ENCODE measurements at regions not wholly inside any gene's neighbourhood (a gene's known extent, or its start where the extent isn't known, plus 50 kb on each side); places are given as distances from the start of the nearest gene placed in this dataset.

DNA sequence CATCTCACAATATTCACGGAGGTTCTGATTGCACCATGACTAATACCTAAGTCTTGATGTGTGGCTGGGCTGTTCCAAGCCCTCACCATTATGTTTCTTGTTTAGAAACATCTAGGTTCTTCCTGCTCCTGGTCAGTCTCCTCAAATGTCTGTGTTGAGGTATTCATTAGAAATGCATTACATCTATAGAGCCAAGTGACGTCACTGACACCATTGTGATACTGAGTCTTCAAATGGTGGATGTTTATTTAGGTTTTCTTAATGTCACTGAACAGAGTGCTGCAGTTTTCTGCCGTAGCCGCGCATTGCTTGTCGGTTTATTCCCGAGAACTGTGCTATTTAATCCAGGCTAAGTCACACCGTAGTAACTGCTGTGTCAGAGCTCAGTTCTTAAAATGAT is 142.4 kb upstream of the SPACA7 start:
- TF ChIP-seq, protein P1, sequence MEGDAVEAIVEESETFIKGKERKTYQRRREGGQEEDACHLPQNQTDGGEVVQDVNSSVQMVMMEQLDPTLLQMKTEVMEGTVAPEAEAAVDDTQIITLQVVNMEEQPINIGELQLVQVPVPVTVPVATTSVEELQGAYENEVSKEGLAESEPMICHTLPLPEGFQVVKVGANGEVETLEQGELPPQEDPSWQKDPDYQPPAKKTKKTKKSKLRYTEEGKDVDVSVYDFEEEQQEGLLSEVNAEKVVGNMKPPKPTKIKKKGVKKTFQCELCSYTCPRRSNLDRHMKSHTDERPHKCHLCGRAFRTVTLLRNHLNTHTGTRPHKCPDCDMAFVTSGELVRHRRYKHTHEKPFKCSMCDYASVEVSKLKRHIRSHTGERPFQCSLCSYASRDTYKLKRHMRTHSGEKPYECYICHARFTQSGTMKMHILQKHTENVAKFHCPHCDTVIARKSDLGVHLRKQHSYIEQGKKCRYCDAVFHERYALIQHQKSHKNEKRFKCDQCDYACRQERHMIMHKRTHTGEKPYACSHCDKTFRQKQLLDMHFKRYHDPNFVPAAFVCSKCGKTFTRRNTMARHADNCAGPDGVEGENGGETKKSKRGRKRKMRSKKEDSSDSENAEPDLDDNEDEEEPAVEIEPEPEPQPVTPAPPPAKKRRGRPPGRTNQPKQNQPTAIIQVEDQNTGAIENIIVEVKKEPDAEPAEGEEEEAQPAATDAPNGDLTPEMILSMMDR (IDR thresholded peaks at IDR 0.05; ENCODE audit: control extremely low read depth, extremely low read depth) = no peak
- H3K27ac ChIP-seq (ENCODE audit: low read depth in 1 of 2, low read length in 1 of 2) = no peak overlapping the region
- H3K9ac ChIP-seq (ENCODE audit: insufficient read depth in 1 of 2, low read length in 2 of 2) = no peak overlapping the region
- no peak overlapping the region for H3K4me3 ChIP-seq
- WGBS, 2 donors = 84 to 86% methylated on average over 8 of the region's 8 CpGs
- H3K36me3 ChIP-seq (ENCODE audit: control insufficient read depth in 4 of 4, insufficient read depth in 4 of 4, low read length in 4 of 4) = no peaks in the 10 kb centered on the region
- peaks cover 0 to 10% (median 0%) of the 10 kb centered on the region in 4 donors for H3K9me3 ChIP-seq (ENCODE audit: control insufficient read depth in 4 of 4, insufficient read depth in 3 of 4, low read length in 3 of 4)
- peaks cover 0 to 39% (median 0%) of the 10 kb centered on the region in 3 donors for H3K27me3 ChIP-seq (ENCODE audit: control insufficient read depth in 3 of 3, insufficient read depth in 3 of 3, low read length in 2 of 3)
- no peak for DNase-seq
- no peak for ATAC-seq (ENCODE audit: insufficient read depth, low FRiP score)
- no peaks in the 10 kb centered on the region for H3K4me1 ChIP-seq (ENCODE audit: control insufficient read depth in 5 of 5, insufficient read depth in 5 of 5, low read length in 5 of 5)

DNA sequence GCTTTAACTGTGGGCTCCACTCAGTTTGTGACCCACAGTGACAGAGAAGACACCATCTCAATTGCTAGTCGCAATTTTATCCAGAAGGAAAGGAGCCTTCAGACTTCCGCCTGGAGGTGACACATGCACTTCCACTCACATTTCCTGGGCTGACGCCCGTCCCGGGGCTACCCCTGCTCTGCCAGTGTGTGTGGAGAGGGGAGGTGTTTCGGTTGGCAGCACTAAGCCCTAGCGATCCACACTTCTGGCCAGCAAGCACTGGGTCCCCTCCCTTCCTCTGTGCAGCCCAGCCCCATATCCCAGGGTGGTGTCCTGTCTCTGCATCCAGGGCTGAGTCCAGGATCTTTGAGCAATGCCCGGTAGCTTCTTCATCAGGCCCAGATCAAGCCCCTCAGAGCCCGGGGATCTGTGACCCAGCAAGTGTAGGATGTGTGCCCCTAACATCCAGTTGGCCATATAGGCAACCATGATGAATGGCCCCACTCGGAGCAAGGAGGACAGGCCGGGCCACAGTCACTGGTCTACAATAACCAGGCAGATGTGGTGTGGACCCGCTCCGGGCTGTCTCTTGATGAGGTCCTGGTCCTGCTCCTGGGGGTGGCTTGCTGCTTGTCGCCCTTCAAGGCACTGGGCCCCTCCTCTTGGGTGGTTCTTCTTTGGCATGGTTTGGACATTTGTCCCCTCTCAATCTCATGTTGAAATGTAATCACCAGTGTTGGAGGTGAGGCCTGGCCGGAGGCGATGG is 141.9 kb upstream of the SPACA7 start:
- no peak for DNase-seq
- H3K4me3 ChIP-seq = no peak overlapping the region
- H3K9ac ChIP-seq (ENCODE audit: insufficient read depth in 1 of 2, low read length in 2 of 2) = no peak overlapping the region
- H3K36me3 ChIP-seq (ENCODE audit: control insufficient read depth in 4 of 4, insufficient read depth in 4 of 4, low read length in 4 of 4) = no peaks in the 10 kb centered on the region
- H3K27ac ChIP-seq (ENCODE audit: low read depth in 1 of 2, low read length in 1 of 2) = no peak overlapping the region
- TF ChIP-seq, protein P1 (IDR thresholded peaks at IDR 0.05; ENCODE audit: control extremely low read depth, extremely low read depth) = no peak
- H3K4me1 ChIP-seq (ENCODE audit: control insufficient read depth in 5 of 5, insufficient read depth in 5 of 5, low read length in 5 of 5) = no peaks in the 10 kb centered on the region
- no peak for ATAC-seq (ENCODE audit: insufficient read depth, low FRiP score)
- 75 to 76% methylated on average over 16 of the region's 16 CpGs for WGBS, 2 donors
- peaks cover 0 to 39% (median 0%) of the 10 kb centered on the region in 3 donors for H3K27me3 ChIP-seq (ENCODE audit: control insufficient read depth in 3 of 3, insufficient read depth in 3 of 3, low read length in 2 of 3)
- H3K9me3 ChIP-seq (ENCODE audit: control insufficient read depth in 4 of 4, insufficient read depth in 3 of 4, low read length in 3 of 4) = peaks cover 0 to 11% (median 0%) of the 10 kb centered on the region in 4 donors

DNA sequence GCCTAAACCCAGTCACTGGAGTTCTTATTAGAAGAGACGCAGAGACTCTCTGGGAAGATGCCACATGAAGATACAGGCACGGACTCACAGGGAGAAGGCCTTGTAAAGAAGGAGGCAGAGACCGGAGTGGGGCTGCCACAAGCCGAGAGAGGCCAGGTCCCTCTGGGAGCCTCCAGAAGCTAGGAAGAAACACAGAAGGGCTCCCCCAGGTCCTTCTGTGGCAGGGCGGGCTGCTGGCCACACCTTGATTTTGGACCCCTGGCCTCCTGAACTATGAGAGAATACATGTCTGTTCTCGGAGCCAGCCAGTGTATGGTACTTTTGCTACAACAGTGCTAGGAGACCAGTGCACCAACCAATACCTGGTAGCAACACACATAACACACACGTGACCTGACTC is 140.1 kb upstream of the SPACA7 start:
- WGBS, 2 donors = 77% methylated on average over 7 of the region's 7 CpGs
- Histone ChIP-seq H3K27ac (ENCODE audit: low read depth in 1 of 2, low read length in 1 of 2) (no peak overlapping the region), H3K9me3 (ENCODE audit: control insufficient read depth in 4 of 4, insufficient read depth in 3 of 4, low read length in 3 of 4) (peaks cover 0 to 13% (median 0%) of the 10 kb centered on the region in 4 donors), H3K36me3 (ENCODE audit: control insufficient read depth in 4 of 4, insufficient read depth in 4 of 4, low read length in 4 of 4) (no peaks in the 10 kb centered on the region), H3K9ac (ENCODE audit: insufficient read depth in 1 of 2, low read length in 2 of 2) (no peak overlapping the region), H3K27me3 (ENCODE audit: control insufficient read depth in 3 of 3, insufficient read depth in 3 of 3, low read length in 2 of 3) (peaks cover 0 to 36% (median 4%) of the 10 kb centered on the region in 3 donors), H3K4me1 (ENCODE audit: control insufficient read depth in 5 of 5, insufficient read depth in 5 of 5, low read length in 5 of 5) (no peaks in the 10 kb centered on the region), H3K4me3 (no peak overlapping the region)
- TF ChIP-seq, protein P1 (IDR thresholded peaks at IDR 0.05; ENCODE audit: control extremely low read depth, extremely low read depth) = no peak
- no peak for ATAC-seq (ENCODE audit: insufficient read depth, low FRiP score)
- no peak for DNase-seq

Measured in lung (tissue), 11 donors.